Lower lobe of right lung (tissue), 2 donors: ENCODE measurements at regions not wholly inside any gene's neighbourhood (a gene's known extent, or its start where the extent isn't known, plus 50 kb on each side); places are given as distances from the start of the nearest gene placed in this dataset.

ENCODE experiments used
- ATAC-seq, 2 donors: fragments of 200-7000 bp; cut with Tn5 transposase; one replicate each; pipeline ENCODE4 v1.9.1; 2020 to 2022; ENCODE audit warnings: mild to moderate bottlenecking in 2 of 2, moderate library complexity in 2 of 2
- DNase-seq: peaks from one replicate; pipeline ENCODE4 v3.0.0-alpha.2; 2020
- H3K27ac ChIP-seq: fragments of 200-600 bp; one replicate; pipeline ENCODE4 v1.8.0; 2022
- H3K27me3 ChIP-seq: fragments of 200-600 bp; one replicate; pipeline ENCODE4 v1.8.0; 2022; ENCODE audit warnings: low read depth
- H3K36me3 ChIP-seq: fragments of 200-600 bp; one replicate; pipeline ENCODE4 v1.8.0; 2022; ENCODE audit warnings: mild to moderate bottlenecking
- H3K4me1 ChIP-seq: fragments of 200-600 bp; one replicate; pipeline ENCODE4 v1.8.0; 2022
- H3K4me3 ChIP-seq: fragments of 200-600 bp; one replicate; pipeline ENCODE4 v1.8.0; 2022; ENCODE audit warnings: mild to moderate bottlenecking
- H3K9me3 ChIP-seq: fragments of 200-600 bp; one replicate; pipeline ENCODE4 v1.8.0; 2022
- CTCF ChIP-seq: fragments of 200-600 bp; IDR thresholded peaks from one replicate; pipeline ENCODE4 v1.8.0; 2022; ENCODE audit warnings: antibody characterized with exemption, mild to moderate bottlenecking
- intact Hi-C: fragments of 100-400 bp; cut with DNase I; formaldehyde crosslinking; loops from one replicate; pipeline ENCODE4 v1.11.0; 2022
- donor health status: DM: no; HTN: yes; CAD: no; lungs with severe emphysema.

- no peak overlapping the region for H3K4me3 ChIP-seq
- DNase-seq (no peak), ATAC-seq (no peak)
- TF ChIP-seq CTCF: no peak
- peaks cover 22% of the 10 kb centered on the region for H3K4me1 ChIP-seq
- intact Hi-C loops: no loop called here
- no peak overlapping the region for H3K27ac ChIP-seq
- no peaks in the 10 kb centered on the region for H3K36me3 ChIP-seq
- no peaks in the 10 kb centered on the region for H3K27me3 ChIP-seq
- H3K9me3 ChIP-seq: no peaks in the 10 kb centered on the region
Observed at GRCh38 chr5:160929906-160930305, 77.9 kb upstream of the ATP10B start.

- intact Hi-C loops: no loop called here
- peaks cover 27% of the 10 kb centered on the region for H3K4me1 ChIP-seq
- no peaks in the 10 kb centered on the region for H3K36me3 ChIP-seq
- no peaks in the 10 kb centered on the region for H3K9me3 ChIP-seq
- ATAC-seq: peak; percentile 48 to 59
- no peaks in the 10 kb centered on the region for H3K27me3 ChIP-seq
- H3K4me3 ChIP-seq: no peak overlapping the region
- no peak overlapping the region for H3K27ac ChIP-seq
- DNase-seq: peak; percentile 48
- no peak for TF ChIP-seq CTCF
Observed at GRCh38 chr5:160929360-160929759, 77.3 kb upstream of the ATP10B start.

GRCh38 chr5:160926428-160926827 is 74.4 kb upstream of the ATP10B start:
- Histone ChIP-seq H3K9me3 (no peaks in the 10 kb centered on the region), H3K36me3 (no peaks in the 10 kb centered on the region), H3K4me1 (peaks cover 30% of the 10 kb centered on the region), H3K27me3 (no peaks in the 10 kb centered on the region), H3K4me3 (no peak overlapping the region), H3K27ac (no peak overlapping the region)
- ATAC-seq (peak; percentile 58 to 70), DNase-seq (peak; percentile 50)
- no peak for TF ChIP-seq CTCF
- intact Hi-C loops: no loop called here

GRCh38 chr5:160925281-160925680 is 73.3 kb upstream of the ATP10B start:
- Histone ChIP-seq H3K27me3 (no peaks in the 10 kb centered on the region), H3K4me3 (no peak overlapping the region), H3K36me3 (no peaks in the 10 kb centered on the region), H3K9me3 (no peaks in the 10 kb centered on the region), H3K27ac (no peak overlapping the region), H3K4me1 (peaks cover 30% of the 10 kb centered on the region)
- DNase-seq (no peak), ATAC-seq (no peak)
- no peak for TF ChIP-seq CTCF
- intact Hi-C loops: no loop called here

- Histone ChIP-seq H3K4me3 (no peak overlapping the region), H3K4me1 (peaks cover 30% of the 10 kb centered on the region), H3K27ac (no peak overlapping the region), H3K9me3 (no peaks in the 10 kb centered on the region), H3K36me3 (no peaks in the 10 kb centered on the region), H3K27me3 (no peaks in the 10 kb centered on the region)
- intact Hi-C loops: no loop called here
- TF ChIP-seq CTCF: no peak
- DNase-seq (peak; percentile 59), ATAC-seq (peak; percentile 91 to 92)
Observed at GRCh38 chr5:160923936-160924710, 72.1 kb upstream of the ATP10B start.
